Gastroesophageal sphincter (tissue), 3 donors: ENCODE measurements at regions not wholly inside any gene's neighbourhood (a gene's known extent, or its start where the extent isn't known, plus 50 kb on each side); places are given as distances from the start of the nearest gene placed in this dataset.

Experiments used
- CTCF ChIP-seq, 4 experiments: fragments of 200-600 bp in 2 of 4; fragments of 450-650 bp in 2 of 4; sonication (generic) in 1 of 4; IDR thresholded peaks; one replicate each; pipeline ENCODE4 v1.5.1; 2017 to 2019; ENCODE audit warnings: antibody characterized with exemption in 4 of 4, mild to moderate bottlenecking in 2 of 4, moderate library complexity in 2 of 4
- POLR2A ChIP-seq, 2 donors: fragments of 450-650 bp; IDR thresholded peaks; one replicate each; pipeline ENCODE4 v1.6.1; 2017; ENCODE audit warnings: antibody characterized with exemption in 2 of 2, mild to moderate bottlenecking in 2 of 2, moderate library complexity in 1 of 2
- POLR2AphosphoS5 ChIP-seq: sonication (generic); formaldehyde crosslinking; IDR thresholded peaks from one replicate; pipeline ENCODE4 v1.6.1; 2017; ENCODE audit warnings: antibody characterized with exemption

GRCh38 chr17:71989117-71989516, 131.7 kb upstream of the SOX9 start:
- TF ChIP-seq CTCF (IDR thresholded peaks at IDR 0.05) (no peak), POLR2A (IDR thresholded peaks at IDR 0.05) (no peak), POLR2AphosphoS5 (no peak)
